PC-9 (cell line): ENCODE measurements at regions not wholly inside any gene's neighbourhood (a gene's known extent, or its start where the extent isn't known, plus 50 kb on each side); places are given as distances from the start of the nearest gene placed in this dataset.

Experiments used
- BruUV-seq: library from RNA; stranded (reverse); fragments of 400-500 nt; replicated peaks from 2 replicates; lab custom pipeline; 2021; lab: Mats Ljungman, UMichigan
- CTCF ChIA-PET: fragments of 300-600 bp; sonication (Branson Sonifier 250); formaldehyde crosslinking; loops from one replicate; lab custom pipeline; 2022; ENCODE audit warnings: antibody characterized with exemption; lab: Charles Lee
- POLR2A ChIA-PET: fragments of 300-600 bp; sonication (Branson Sonifier 250); formaldehyde crosslinking; loops from one replicate; lab custom pipeline; 2022; ENCODE audit warnings: antibody characterized with exemption; ENCODE audit not compliant: unreplicated experiment; lab: Charles Lee
- DNase-seq, 2 experiments: peaks; one replicate each; pipeline versions ENCODE4 v3.0.0 to v3.0.0-alpha.2; 2015 to 2022; ENCODE audit warnings: mixed read lengths in 1 of 2
- H2AFZ ChIP-seq: fragments of 200-600 bp; sonication (generic); 2 replicates; pipeline ENCODE4 v1.8.1; 2017; ENCODE audit warnings: antibody characterized with exemption
- H3F3A ChIP-seq: fragments of 200-600 bp; sonication (generic); 2 replicates; pipeline ENCODE4 v1.8.1; 2017; ENCODE audit warnings: antibody characterized with exemption, mild to moderate bottlenecking, low read depth; ENCODE audit not compliant: insufficient read depth
- H3K27ac ChIP-seq: fragments of 200-600 bp; sonication (generic); 2 replicates; pipeline ENCODE4 v1.6.1; 2016; ENCODE audit warnings: mixed run types
- H3K27me3 ChIP-seq: fragments of 200-600 bp; sonication (generic); 2 replicates; pipeline ENCODE4 v1.6.1; 2016; ENCODE audit warnings: low read depth, mixed run types; ENCODE audit not compliant: insufficient read depth
- H3K36me3 ChIP-seq: fragments of 200-600 bp; sonication (generic); 2 replicates; pipeline ENCODE4 v1.6.1; 2016; ENCODE audit warnings: low read depth, mixed run types
- H3K4me1 ChIP-seq: fragments of 200-600 bp; sonication (generic); replicated peaks from 2 replicates; pipeline ENCODE4 v1.6.1; 2016; ENCODE audit warnings: mixed run types; ENCODE audit not compliant: insufficient read depth
- H3K4me2 ChIP-seq: fragments of 200-600 bp; sonication (generic); 2 replicates; pipeline ENCODE4 v1.6.1; 2017; ENCODE audit warnings: mixed run types
- H3K4me3 ChIP-seq: fragments of 200-600 bp; sonication (generic); 2 replicates; pipeline ENCODE4 v1.6.1; 2016; ENCODE audit warnings: mixed run types
- H3K79me2 ChIP-seq: fragments of 200-600 bp; sonication (generic); 2 replicates; pipeline ENCODE4 v1.6.1; 2017; ENCODE audit warnings: low read depth, mixed run types
- H3K9me2 ChIP-seq: fragments of 200-600 bp; sonication (generic); 2 replicates; pipeline ENCODE4 v1.8.1; 2017; ENCODE audit warnings: mild to moderate bottlenecking; ENCODE audit not compliant: insufficient read depth
- H3K9me3 ChIP-seq: fragments of 200-600 bp; sonication (generic); 2 replicates; pipeline ENCODE4 v1.8.1; 2016; ENCODE audit warnings: low read depth; ENCODE audit not compliant: insufficient read depth
- H4K20me1 ChIP-seq: fragments of 200-600 bp; sonication (generic); 2 replicates; pipeline ENCODE4 v1.8.1; 2017; ENCODE audit not compliant: insufficient read depth
- CTCF ChIP-seq: fragments of 200-600 bp; sonication (generic); conservative IDR thresholded peaks from 2 replicates; pipeline ENCODE4 v1.6.1; 2017; ENCODE audit warnings: mixed run types, antibody characterized with exemption, mild to moderate bottlenecking, moderate library complexity
- EZH2 ChIP-seq: fragments of 200-600 bp; sonication (generic); IDR thresholded peaks from 2 replicates; pipeline ENCODE4 v1.8.0; 2017; ENCODE audit warnings: antibody characterized with exemption, low read depth
- intact Hi-C: fragments of 100-400 bp; cut with micrococcal nuclease; formaldehyde crosslinking; loops from one replicate; pipeline ENCODE4 v1.10.0; 2022; ENCODE audit not compliant: unreplicated experiment

GRCh38 chr9:108673386-108673785 lies 182.4 kb downstream of the ACTL7B start:
- Histone ChIP-seq H3K36me3 (no peaks in the 10 kb centered on the region), H3K27me3 (no peaks in the 10 kb centered on the region), H3K4me3 (no peak overlapping the region), H3K79me2 (no peaks in the 10 kb centered on the region), H3K4me1 (peaks cover 10% of the 10 kb centered on the region), H3K27ac (no peak overlapping the region), H3K9me2 (no peaks in the 10 kb centered on the region), H2AFZ (no peak overlapping the region), H3K9me3 (no peaks in the 10 kb centered on the region), H3F3A (no peaks in the 10 kb centered on the region), H3K4me2 (no peak overlapping the region), H4K20me1 (no peaks in the 10 kb centered on the region)
- DNase-seq: no peak
- ChIA-PET CTCF (interaction anchor here (0.7 kb wide), 1 partner anchor 10 kb away, joined by 3 read pairs; no protein-coding TSS in a partner anchor), POLR2A (no interaction called here)
- no TSS peak for BruUV-seq
- intact Hi-C loops: loop anchor here (5.0 kb wide), 1 partner anchor 1191 kb away; no protein-coding TSS in a partner anchor
- TF ChIP-seq CTCF: no peak
- TF ChIP-seq EZH2: no peak

- no peak overlapping the region for H3K27ac ChIP-seq
- POLR2A ChIA-PET: no interaction called here
- H3K4me1 ChIP-seq: peaks cover 10% of the 10 kb centered on the region
These were observed 183.2 kb downstream of the ACTL7B start for GRCh38 chr9:108672475-108673190.

GRCh38 chr9:108671794-108672193 lies 184.0 kb downstream of the ACTL7B start:
- no peaks in the 10 kb centered on the region for H3K79me2 ChIP-seq
- CTCF ChIA-PET: no interaction called here
- no peak overlapping the region for H3K4me3 ChIP-seq
- no peak overlapping the region for H3K27ac ChIP-seq
- no peaks in the 10 kb centered on the region for H3F3A ChIP-seq
- H3K27me3 ChIP-seq: no peaks in the 10 kb centered on the region
- H3K4me1 ChIP-seq: peaks cover 10% of the 10 kb centered on the region
- no peak overlapping the region for H2AFZ ChIP-seq
- POLR2A ChIA-PET: no interaction called here
- TF ChIP-seq EZH2: no peak
- TF ChIP-seq CTCF: no peak
- intact Hi-C loops: loop anchor here (5.0 kb wide), 1 partner anchor 1189 kb away; no protein-coding TSS in a partner anchor
- H4K20me1 ChIP-seq: no peaks in the 10 kb centered on the region
- DNase-seq: no peak
- BruUV-seq: no TSS peak
- no peaks in the 10 kb centered on the region for H3K9me3 ChIP-seq
- no peak overlapping the region for H3K4me2 ChIP-seq
- no peaks in the 10 kb centered on the region for H3K36me3 ChIP-seq
- no peaks in the 10 kb centered on the region for H3K9me2 ChIP-seq

More at GRCh38 chr9:108672475-108673190, 183.2 kb downstream of the ACTL7B start:
- Histone ChIP-seq H3F3A (no peaks in the 10 kb centered on the region), H3K79me2 (no peaks in the 10 kb centered on the region), H3K4me2 (0 out of 2 replicates have a peak overlapping the region, but pooled peaks have one; percentile 6), H3K4me3 (no peak overlapping the region), H2AFZ (no peak overlapping the region), H3K9me3 (no peaks in the 10 kb centered on the region), H3K27me3 (no peaks in the 10 kb centered on the region), H3K9me2 (no peaks in the 10 kb centered on the region), H3K36me3 (no peaks in the 10 kb centered on the region), H4K20me1 (no peaks in the 10 kb centered on the region)
- DNase-seq: peak in 1 of 2 experiments; percentile 50
- no TSS peak for BruUV-seq
- CTCF ChIA-PET: interaction anchor here (0.7 kb wide), 1 partner anchor 11 kb away, joined by 3 read pairs; no protein-coding TSS in a partner anchor
- intact Hi-C loops: loop anchor here (5.0 kb wide), 1 partner anchor 1190 kb away; no protein-coding TSS in a partner anchor
- no peak for TF ChIP-seq CTCF
- no peak for TF ChIP-seq EZH2
